HepG2 (cell line): ENCODE measurements at regions not wholly inside any gene's neighbourhood (a gene's known extent, or its start where the extent isn't known, plus 50 kb on each side); places are given as distances from the start of the nearest gene placed in this dataset.

Experiments used
- ATAC-seq: fragments of 200-7000 bp; cut with Tn5 transposase; 3 replicates; pipeline ENCODE4 v1.9.1; 2020; ENCODE audit warnings: mild to moderate bottlenecking, moderate library complexity
- BruUV-seq: library from RNA; stranded (reverse); fragments of 400-500 nt; replicated peaks from 2 replicates; lab custom pipeline; 2021; lab: Mats Ljungman, UMichigan
- CTCF ChIA-PET: fragments of 300-600 bp; formaldehyde crosslinking; extraction: SDS; loops from one replicate; lab custom pipeline; 2021; ENCODE audit warnings: low total read pairs, inconsistent platforms, low intra/inter-chr PET ratio; lab: Yijun Ruan, JAX
- POLR2A ChIA-PET: fragments of 350-600 bp; sonication (Branson Sonifier 250); formaldehyde crosslinking; loops from one replicate; lab custom pipeline; 2020; ENCODE audit warnings: antibody characterized with exemption, inconsistent platforms; lab: Yijun Ruan, JAX
- DNase-seq: peaks from one replicate; pipeline ENCODE4 v3.0.0-alpha.2; 2015; ENCODE audit warnings: low spot score
- FAIRE-seq: peaks from 3 replicates; lab custom pipeline; 2011; peaks lifted over from hg19 to GRCh38; lab: Jason Lieb, UNC
- H2AFZ ChIP-seq: one replicate; pipeline ENCODE4 v1.6.1; 2011; ENCODE audit warnings: low read length, inconsistent platforms
- H3K27ac ChIP-seq: fragments of 300-600 bp; 3 replicates; pipeline ENCODE4 v1.8.0; 2011; ENCODE audit warnings: mixed run types, mild to moderate bottlenecking, mixed read lengths, low read length, inconsistent platforms; ENCODE audit not compliant: insufficient read depth; ENCODE audit errors: extremely low read length
- H3K27me3 ChIP-seq, 2 experiments: fragments of 200-600 bp in 1 of 2; 2 replicates in 1 of 2; 3 replicates in 1 of 2; pipeline versions ENCODE4 v1.6.0 to v1.8.0; 2011; ENCODE audit warnings: low read length in 2 of 2, mild to moderate bottlenecking in 2 of 2, moderate library complexity in 2 of 2, inconsistent platforms in 1 of 2; ENCODE audit not compliant: insufficient read depth in 2 of 2, control insufficient read depth in 1 of 2
- H3K36me3 ChIP-seq, 2 experiments: fragments of 200-600 bp in 1 of 2; replicated peaks in 1 of 2; 2 replicates in 1 of 2; 3 replicates in 1 of 2; pipeline versions ENCODE4 v1.5.1 to v1.8.0; 2011; ENCODE audit warnings: low read length in 2 of 2, inconsistent platforms in 1 of 2; ENCODE audit not compliant: insufficient read depth in 2 of 2, control insufficient read depth in 1 of 2
- H3K4me1 ChIP-seq: 2 replicates; pipeline ENCODE4 v1.5.1; 2012; ENCODE audit warnings: low read length, inconsistent platforms; ENCODE audit not compliant: insufficient read depth
- H3K4me2 ChIP-seq: 2 replicates; pipeline ENCODE4 v1.6.0; 2011; ENCODE audit warnings: low read depth, low read length, inconsistent platforms
- H3K4me3 ChIP-seq, 3 experiments: fragments of 200-600 bp in 1 of 3; sonication (generic), shearing (Covaris generic) in 1 of 3; replicated peaks in 1 of 3; 2 replicates each; pipeline ENCODE4 v1.5.1; 2011 to 2016; ENCODE audit warnings: low read length in 3 of 3, inconsistent platforms in 2 of 3, low read depth in 2 of 3, mild to moderate bottlenecking in 2 of 3, control low read depth in 1 of 3, mixed read lengths in 1 of 3; ENCODE audit not compliant: insufficient read depth in 1 of 3
- H3K79me2 ChIP-seq: one replicate; pipeline ENCODE4 v1.6.1; 2011; ENCODE audit warnings: low read length, inconsistent platforms; ENCODE audit not compliant: insufficient read depth
- H3K9ac ChIP-seq: 2 replicates; pipeline ENCODE4 v1.6.0; 2011; ENCODE audit warnings: mild to moderate bottlenecking, low read depth, low read length, inconsistent platforms; ENCODE audit not compliant: insufficient read depth
- H3K9me3 ChIP-seq: 2 replicates; pipeline ENCODE4 v1.5.1; 2012; ENCODE audit warnings: mild to moderate bottlenecking, low read length
- H4K20me1 ChIP-seq: 2 replicates; pipeline ENCODE4 v1.6.0; 2011; ENCODE audit warnings: inconsistent platforms, mild to moderate bottlenecking, low read length, moderate library complexity; ENCODE audit not compliant: insufficient read depth
- CCDC6 ChIP-seq: sonication (generic); formaldehyde crosslinking; IDR thresholded peaks from 2 replicates; pipeline ENCODE4 v1.8.1; 2022; ENCODE audit warnings: mild to moderate bottlenecking, missing genetic modification reagents, moderate library complexity
- ELF4 ChIP-seq: sonication (generic); formaldehyde crosslinking; IDR thresholded peaks from 2 replicates; pipeline ENCODE4 v1.5.0; 2020; ENCODE audit warnings: missing genetic modification reagents, mild to moderate bottlenecking, moderate library complexity, borderline replicate concordance
- EZH2 ChIP-seq: conservative IDR thresholded peaks from 2 replicates; pipeline ENCODE4 v1.6.1; 2012; ENCODE audit warnings: mild to moderate bottlenecking, low read depth, low read length, moderate library complexity
- KIAA2018 ChIP-seq: sonication (generic); formaldehyde crosslinking; IDR thresholded peaks from 2 replicates; pipeline ENCODE4 v1.5.0; 2020; ENCODE audit warnings: mild to moderate bottlenecking, missing genetic modification reagents, borderline replicate concordance
- KLF6 ChIP-seq: IDR thresholded peaks from 2 replicates; pipeline ENCODE4 v1.8.0; 2016; ENCODE audit warnings: missing biosample characterization, missing genetic modification reagents
- MZF1 ChIP-seq: sonication (generic); formaldehyde crosslinking; IDR thresholded peaks from 2 replicates; pipeline ENCODE4 v1.8.1; 2023; ENCODE audit warnings: mild to moderate bottlenecking, missing genetic modification reagents, borderline replicate concordance
- YEATS4 ChIP-seq: sonication (generic); formaldehyde crosslinking; IDR thresholded peaks from 2 replicates; pipeline ENCODE4 v1.4.0; 2020; ENCODE audit warnings: missing genetic modification reagents, borderline replicate concordance
- ZNF770 ChIP-seq: sonication (generic); formaldehyde crosslinking; IDR thresholded peaks from 2 replicates; pipeline ENCODE4 v1.5.0; 2020; ENCODE audit warnings: mild to moderate bottlenecking, missing genetic modification reagents
- WGBS: methylation state at CpG from one replicate; pipeline ENCODE4 v1.1.6; 2017; ENCODE audit warnings: low lambda C conversion rate; 5-methylcytosine and 5-hydroxymethylcytosine counted together
- in situ Hi-C: cut with HindIII; loops from 2 replicates; pipeline ENCODE4 v1.10.0; 2017; ENCODE audit warnings: low pct_unique_long_range_greater_than_20kb; ENCODE audit not compliant: extremely low pct_ligation_motif_present
- intact Hi-C: fragments of 100-400 bp; cut with micrococcal nuclease; formaldehyde crosslinking; loops from one replicate; pipeline ENCODE4 v1.10.0; 2022; ENCODE audit not compliant: unreplicated experiment

DNA sequence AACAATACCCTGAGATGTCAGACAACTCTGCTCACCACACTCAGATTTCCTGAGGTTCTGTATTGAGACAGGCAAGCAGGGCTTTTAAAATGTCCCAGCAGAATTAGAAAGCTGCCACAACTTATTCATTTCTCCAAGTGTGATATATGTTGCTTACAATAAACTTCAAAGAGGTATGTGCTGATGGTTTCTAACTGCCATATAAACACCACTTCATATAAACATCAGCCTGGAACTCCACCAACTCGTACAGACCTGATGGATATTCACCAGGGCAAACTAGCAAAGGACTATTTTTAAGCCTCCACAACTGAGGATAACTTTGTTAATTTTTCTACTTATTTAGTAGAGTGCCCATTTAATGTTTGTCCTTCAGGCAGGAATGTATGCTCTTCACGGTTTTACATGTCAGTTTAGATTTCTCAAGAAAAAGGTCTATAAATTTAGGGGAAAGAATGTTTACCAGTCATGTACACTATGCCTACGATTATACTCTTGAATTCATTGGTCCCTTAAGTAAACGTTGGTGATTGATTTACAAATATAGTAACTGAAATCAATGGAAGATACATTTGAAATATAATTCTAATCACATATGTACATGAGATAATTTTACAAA, 109.6 kb upstream of the ABI3BP start:
- H3K9ac ChIP-seq, result no peak overlapping the region
- FAIRE-seq (no peak), DNase-seq (no peak), ATAC-seq (no peak)
- ChIA-PET POLR2A (no interaction called here), CTCF (no interaction called here)
- no peaks in the 10 kb centered on the region for H3K4me1 ChIP-seq
- H3K9me3 ChIP-seq, result no peaks in the 10 kb centered on the region
- H3K27ac ChIP-seq, result no peak overlapping the region
- TF ChIP-seq CCDC6, result no peak
- no peak for TF ChIP-seq KLF6 (CRISPR knock-in tag)
- TF ChIP-seq ELF4, result no peak
- TF ChIP-seq YEATS4, result no peak
- TF ChIP-seq ZNF770, result no peak
- no peak for TF ChIP-seq EZH2
- no peak for TF ChIP-seq KIAA2018 (CRISPR knock-in tag)
- no peak for TF ChIP-seq MZF1 (CRISPR knock-in tag)
- BruUV-seq, result no TSS peak
- no peaks in the 10 kb centered on the region for H3K36me3 ChIP-seq
- no peak overlapping the region for H3K4me3 ChIP-seq
- no peak overlapping the region for H3K4me2 ChIP-seq
- H3K27me3 ChIP-seq, result no peaks in the 10 kb centered on the region
- intact Hi-C loops, result no loop called here
- in situ Hi-C loops, result no loop called here
- 0% methylated on average over 4 of the region's 4 CpGs for WGBS
- H3K79me2 ChIP-seq, result no peaks in the 10 kb centered on the region
- H4K20me1 ChIP-seq, result no peaks in the 10 kb centered on the region
- no peak overlapping the region for H2AFZ ChIP-seq
